Panc1 (cell line): ENCODE measurements at regions not wholly inside any gene's neighbourhood (a gene's known extent, or its start where the extent isn't known, plus 50 kb on each side); places are given as distances from the start of the nearest gene placed in this dataset.

Source experiments
- ATAC-seq: fragments of 200-7000 bp; cut with Tn5 transposase; 2 replicates; pipeline ENCODE4 v1.9.1; 2020; ENCODE audit warnings: mild to moderate bottlenecking, moderate library complexity
- BruUV-seq: library from RNA; stranded (reverse); fragments of 400-500 nt; replicated peaks from 2 replicates; lab custom pipeline; 2021; lab: Mats Ljungman, UMichigan
- CTCF ChIA-PET: fragments of 300-600 bp; sonication (Branson Sonifier 250); formaldehyde crosslinking; loops from one replicate; lab custom pipeline; 2022; ENCODE audit warnings: antibody characterized with exemption; lab: Charles Lee
- POLR2A ChIA-PET: fragments of 300-600 bp; sonication (Branson Sonifier 250); formaldehyde crosslinking; loops from one replicate; lab custom pipeline; 2022; ENCODE audit warnings: antibody characterized with exemption; lab: Charles Lee
- DNase-seq: peaks from one replicate; pipeline ENCODE4 v3.0.0-alpha.2; 2010; ENCODE audit warnings: low read depth, low spot score
- H3K27ac ChIP-seq: 2 replicates; pipeline ENCODE4 v1.5.1; 2011; ENCODE audit warnings: mild to moderate bottlenecking, low read length, inconsistent platforms
- H3K27me3 ChIP-seq: fragments of 200-500 bp; sonication (Bioruptor generic); 2 replicates; pipeline ENCODE4 v1.6.0; 2014; ENCODE audit warnings: low read length, inconsistent platforms; ENCODE audit not compliant: control insufficient read depth, insufficient read depth
- H3K36me3 ChIP-seq: fragments of 200-500 bp; sonication (Bioruptor generic); 2 replicates; pipeline ENCODE4 v1.5.1; 2014; ENCODE audit warnings: inconsistent platforms, mild to moderate bottlenecking, low read length, moderate library complexity; ENCODE audit not compliant: control insufficient read depth, insufficient read depth
- H3K4me1 ChIP-seq: 2 replicates; pipeline ENCODE4 v1.5.1; 2011; ENCODE audit warnings: inconsistent platforms, mild to moderate bottlenecking, low read length, moderate library complexity; ENCODE audit not compliant: control insufficient read depth, insufficient read depth
- H3K4me3 ChIP-seq, 2 experiments: 2 replicates each; pipeline ENCODE4 v1.5.1; 2011 to 2012; ENCODE audit warnings: low read depth in 2 of 2, low read length in 2 of 2, mild to moderate bottlenecking in 2 of 2, inconsistent platforms in 1 of 2, moderate library complexity in 1 of 2
- H3K9me3 ChIP-seq: fragments of 200-500 bp; sonication (Bioruptor generic); 2 replicates; pipeline ENCODE4 v1.5.1; 2014; ENCODE audit warnings: low read depth, mild to moderate bottlenecking, inconsistent platforms, low read length, moderate library complexity; ENCODE audit not compliant: control insufficient read depth, insufficient read depth
- POLR2AphosphoS5 ChIP-seq: IDR thresholded peaks from 2 replicates; pipeline ENCODE4 v1.6.1; 2012; ENCODE audit warnings: mild to moderate bottlenecking, low read depth, low read length, moderate library complexity
- SIN3A ChIP-seq: IDR thresholded peaks from 2 replicates; pipeline ENCODE4 v1.6.1; 2012; ENCODE audit warnings: low read depth, mild to moderate bottlenecking, low read length, moderate library complexity, borderline replicate concordance; ENCODE audit not compliant: insufficient read depth
- TCF7L2 ChIP-seq: IDR thresholded peaks from 2 replicates; pipeline ENCODE4 v1.6.1; 2011; ENCODE audit warnings: mild to moderate bottlenecking, low read depth, low read length, inconsistent platforms
- in situ Hi-C: cut with HindIII; loops from 2 replicates; pipeline ENCODE4 v1.10.0; 2016; ENCODE audit warnings: low sequenced_read_pairs, low pct_unique_long_range_greater_than_20kb
- intact Hi-C: fragments of 100-400 bp; cut with micrococcal nuclease; formaldehyde crosslinking; loops from one replicate; pipeline ENCODE4 v1.10.0; 2022; ENCODE audit not compliant: unreplicated experiment
- TF ChIP-seq, protein P1 (sequence below): fragments of 450-650 bp; IDR thresholded peaks from 2 replicates; pipeline ENCODE4 v1.5.1; 2017; ENCODE audit warnings: mild to moderate bottlenecking
- TF ChIP-seq, protein P2 (sequence below), 2 experiments: IDR thresholded peaks; 2 replicates each; pipeline ENCODE4 v1.6.1; 2011 to 2012; ENCODE audit warnings: low read depth in 2 of 2, control low read depth in 1 of 2, low read length in 1 of 2, mild to moderate bottlenecking in 1 of 2, moderate library complexity in 1 of 2; ENCODE audit not compliant: insufficient read depth in 1 of 2

DNA sequence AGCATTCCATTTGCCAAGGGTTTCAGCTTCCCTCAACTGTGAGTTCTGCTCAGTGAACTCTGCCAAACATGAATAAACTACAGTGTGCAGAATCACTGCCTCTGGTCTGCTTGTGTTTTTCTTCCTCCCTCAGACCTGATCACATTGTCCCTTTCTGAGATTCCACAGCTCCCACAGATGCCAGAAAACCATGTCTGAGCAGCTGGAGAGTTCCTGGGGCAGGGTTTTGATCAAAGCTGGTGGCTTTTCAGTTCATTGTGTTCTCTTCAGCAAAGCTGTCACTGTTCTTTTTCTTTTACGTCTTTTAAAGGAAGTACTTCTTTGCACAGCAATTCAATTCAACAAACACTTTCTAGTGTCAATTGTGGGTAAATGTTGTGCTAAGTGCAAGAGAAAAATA, 555.8 kb downstream of the RBFOX1 start:
- ATAC-seq (no peak), DNase-seq (no peak)
- in situ Hi-C loops (no loop called here), intact Hi-C loops (no loop called here)
- CTCF ChIA-PET = no interaction called here
- no peaks in the 10 kb centered on the region for H3K27me3 ChIP-seq
- TF ChIP-seq SIN3A = no peak
- TF ChIP-seq POLR2AphosphoS5 = no peak
- TF ChIP-seq, protein P1, sequence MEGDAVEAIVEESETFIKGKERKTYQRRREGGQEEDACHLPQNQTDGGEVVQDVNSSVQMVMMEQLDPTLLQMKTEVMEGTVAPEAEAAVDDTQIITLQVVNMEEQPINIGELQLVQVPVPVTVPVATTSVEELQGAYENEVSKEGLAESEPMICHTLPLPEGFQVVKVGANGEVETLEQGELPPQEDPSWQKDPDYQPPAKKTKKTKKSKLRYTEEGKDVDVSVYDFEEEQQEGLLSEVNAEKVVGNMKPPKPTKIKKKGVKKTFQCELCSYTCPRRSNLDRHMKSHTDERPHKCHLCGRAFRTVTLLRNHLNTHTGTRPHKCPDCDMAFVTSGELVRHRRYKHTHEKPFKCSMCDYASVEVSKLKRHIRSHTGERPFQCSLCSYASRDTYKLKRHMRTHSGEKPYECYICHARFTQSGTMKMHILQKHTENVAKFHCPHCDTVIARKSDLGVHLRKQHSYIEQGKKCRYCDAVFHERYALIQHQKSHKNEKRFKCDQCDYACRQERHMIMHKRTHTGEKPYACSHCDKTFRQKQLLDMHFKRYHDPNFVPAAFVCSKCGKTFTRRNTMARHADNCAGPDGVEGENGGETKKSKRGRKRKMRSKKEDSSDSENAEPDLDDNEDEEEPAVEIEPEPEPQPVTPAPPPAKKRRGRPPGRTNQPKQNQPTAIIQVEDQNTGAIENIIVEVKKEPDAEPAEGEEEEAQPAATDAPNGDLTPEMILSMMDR = no peak
- TF ChIP-seq, protein P2, sequence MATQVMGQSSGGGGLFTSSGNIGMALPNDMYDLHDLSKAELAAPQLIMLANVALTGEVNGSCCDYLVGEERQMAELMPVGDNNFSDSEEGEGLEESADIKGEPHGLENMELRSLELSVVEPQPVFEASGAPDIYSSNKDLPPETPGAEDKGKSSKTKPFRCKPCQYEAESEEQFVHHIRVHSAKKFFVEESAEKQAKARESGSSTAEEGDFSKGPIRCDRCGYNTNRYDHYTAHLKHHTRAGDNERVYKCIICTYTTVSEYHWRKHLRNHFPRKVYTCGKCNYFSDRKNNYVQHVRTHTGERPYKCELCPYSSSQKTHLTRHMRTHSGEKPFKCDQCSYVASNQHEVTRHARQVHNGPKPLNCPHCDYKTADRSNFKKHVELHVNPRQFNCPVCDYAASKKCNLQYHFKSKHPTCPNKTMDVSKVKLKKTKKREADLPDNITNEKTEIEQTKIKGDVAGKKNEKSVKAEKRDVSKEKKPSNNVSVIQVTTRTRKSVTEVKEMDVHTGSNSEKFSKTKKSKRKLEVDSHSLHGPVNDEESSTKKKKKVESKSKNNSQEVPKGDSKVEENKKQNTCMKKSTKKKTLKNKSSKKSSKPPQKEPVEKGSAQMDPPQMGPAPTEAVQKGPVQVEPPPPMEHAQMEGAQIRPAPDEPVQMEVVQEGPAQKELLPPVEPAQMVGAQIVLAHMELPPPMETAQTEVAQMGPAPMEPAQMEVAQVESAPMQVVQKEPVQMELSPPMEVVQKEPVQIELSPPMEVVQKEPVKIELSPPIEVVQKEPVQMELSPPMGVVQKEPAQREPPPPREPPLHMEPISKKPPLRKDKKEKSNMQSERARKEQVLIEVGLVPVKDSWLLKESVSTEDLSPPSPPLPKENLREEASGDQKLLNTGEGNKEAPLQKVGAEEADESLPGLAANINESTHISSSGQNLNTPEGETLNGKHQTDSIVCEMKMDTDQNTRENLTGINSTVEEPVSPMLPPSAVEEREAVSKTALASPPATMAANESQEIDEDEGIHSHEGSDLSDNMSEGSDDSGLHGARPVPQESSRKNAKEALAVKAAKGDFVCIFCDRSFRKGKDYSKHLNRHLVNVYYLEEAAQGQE (IDR thresholded peaks at IDR 0.05; ENCODE audit: insufficient read depth in 1 of 2, low read depth in 2 of 2, low read length in 1 of 2) = no peak
- TF ChIP-seq TCF7L2 = no peak
- no peak overlapping the region for H3K27ac ChIP-seq
- H3K4me3 ChIP-seq = no peak overlapping the region
- POLR2A ChIA-PET = no interaction called here
- no TSS peak for BruUV-seq
- no peaks in the 10 kb centered on the region for H3K9me3 ChIP-seq
- H3K36me3 ChIP-seq = no peaks in the 10 kb centered on the region
- no peaks in the 10 kb centered on the region for H3K4me1 ChIP-seq

DNA sequence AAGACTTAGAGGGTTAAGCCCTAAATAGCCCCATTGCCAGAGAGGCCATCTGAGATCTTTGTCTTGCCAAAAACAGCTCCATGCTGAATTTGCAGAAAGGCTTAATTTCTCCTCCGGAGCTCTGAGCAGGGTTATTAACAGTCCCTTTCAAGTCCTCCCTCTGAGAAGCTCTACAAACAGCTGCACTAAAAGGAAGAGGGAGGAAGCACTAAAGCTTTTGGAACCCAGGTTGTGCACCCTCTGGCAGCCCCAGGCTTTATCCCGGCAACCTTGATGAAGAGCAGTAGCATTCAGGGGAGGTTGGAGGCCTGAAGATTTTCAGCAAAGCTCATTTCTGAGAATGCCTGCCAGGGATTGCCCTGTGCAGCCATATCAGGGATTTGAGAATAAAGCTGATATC, 554.7 kb downstream of the RBFOX1 start:
- TF ChIP-seq POLR2AphosphoS5 (no peak), TCF7L2 (no peak), SIN3A (no peak)
- TF ChIP-seq, protein P1 = no peak
- TF ChIP-seq, protein P2 (IDR thresholded peaks at IDR 0.05; ENCODE audit: insufficient read depth in 1 of 2, low read depth in 2 of 2, low read length in 1 of 2) = no peak
- ATAC-seq (no peak), DNase-seq (no peak)
- in situ Hi-C loops = no loop called here
- no TSS peak for BruUV-seq
- Histone ChIP-seq H3K27ac (no peak overlapping the region), H3K27me3 (no peaks in the 10 kb centered on the region), H3K36me3 (no peaks in the 10 kb centered on the region), H3K9me3 (no peaks in the 10 kb centered on the region), H3K4me3 (no peak overlapping the region), H3K4me1 (no peaks in the 10 kb centered on the region)
- POLR2A ChIA-PET = no interaction called here
- intact Hi-C loops = no loop called here
- CTCF ChIA-PET = no interaction called here
